HG03378 (cell line): ENCODE measurements at regions not wholly inside any gene's neighbourhood (a gene's known extent, or its start where the extent isn't known, plus 50 kb on each side); places are given as distances from the start of the nearest gene placed in this dataset.

ENCODE experiments used
- ATAC-seq: cut with Tn5 transposase; IDR thresholded peaks from one replicate; pipeline ENCODE4 v1.9.1; 2021; ENCODE audit warnings: mild to moderate bottlenecking, moderate library complexity; ENCODE audit not compliant: unreplicated experiment

DNA sequence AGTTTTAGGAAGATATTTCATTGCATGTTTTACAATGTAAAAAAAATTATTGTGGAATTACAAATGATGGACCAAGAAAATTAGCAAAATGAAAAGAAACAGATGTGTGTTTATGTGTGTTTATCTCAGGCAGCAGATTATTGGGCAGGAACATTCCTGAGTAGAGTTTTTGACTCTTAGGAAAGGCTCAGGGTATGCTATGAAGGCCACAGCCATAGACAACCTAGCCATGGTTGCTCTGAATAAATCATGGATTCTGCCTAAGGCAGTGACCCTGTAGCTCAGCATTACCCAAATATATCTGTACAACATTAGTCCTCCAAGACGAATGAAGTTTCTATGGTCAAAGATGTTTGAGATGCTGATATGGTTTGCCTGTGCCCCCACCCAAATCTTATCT is 298.3 kb downstream of the PTEN start:
- ATAC-seq: no peak

DNA sequence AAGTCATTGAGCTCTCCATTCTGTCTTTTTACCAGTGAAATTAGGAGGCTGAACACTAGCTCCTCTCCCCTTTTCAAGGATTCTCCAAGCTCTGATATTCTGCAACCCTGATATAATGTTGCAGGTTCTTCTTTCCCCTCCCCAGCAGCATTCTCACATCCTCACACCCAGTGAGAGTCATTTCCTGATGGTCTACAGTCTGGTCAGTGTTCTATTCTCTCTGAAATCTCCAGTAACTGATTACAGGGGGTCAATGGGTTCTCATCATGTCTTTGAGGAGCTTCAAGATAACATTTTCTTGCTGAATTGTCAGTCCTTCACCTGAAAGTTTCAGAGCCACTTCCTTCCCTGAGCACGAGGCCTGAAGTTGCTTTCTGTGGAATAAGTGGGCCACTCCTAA is 299.4 kb downstream of the PTEN start:
- no peak for ATAC-seq

DNA sequence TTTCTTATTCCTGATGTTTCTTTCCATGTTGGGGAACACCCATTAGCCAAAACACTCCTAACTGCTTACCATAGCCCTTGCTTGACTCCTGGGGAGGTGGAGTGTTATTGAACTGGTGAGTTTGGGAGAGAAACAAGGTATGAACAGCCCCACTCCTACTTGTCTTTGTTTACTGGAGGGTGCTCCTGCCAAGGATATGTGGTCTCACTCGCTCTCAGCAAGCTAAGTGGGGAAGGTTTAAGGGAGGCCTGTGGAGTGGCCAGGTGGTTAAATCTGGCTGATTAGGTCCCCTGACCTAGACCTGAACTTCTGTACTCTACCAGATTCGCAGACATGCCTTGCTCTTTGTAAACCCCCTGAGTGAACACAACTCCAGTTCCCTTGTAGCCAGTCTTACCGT is 300.1 kb downstream of the PTEN start:
- no peak for ATAC-seq

DNA sequence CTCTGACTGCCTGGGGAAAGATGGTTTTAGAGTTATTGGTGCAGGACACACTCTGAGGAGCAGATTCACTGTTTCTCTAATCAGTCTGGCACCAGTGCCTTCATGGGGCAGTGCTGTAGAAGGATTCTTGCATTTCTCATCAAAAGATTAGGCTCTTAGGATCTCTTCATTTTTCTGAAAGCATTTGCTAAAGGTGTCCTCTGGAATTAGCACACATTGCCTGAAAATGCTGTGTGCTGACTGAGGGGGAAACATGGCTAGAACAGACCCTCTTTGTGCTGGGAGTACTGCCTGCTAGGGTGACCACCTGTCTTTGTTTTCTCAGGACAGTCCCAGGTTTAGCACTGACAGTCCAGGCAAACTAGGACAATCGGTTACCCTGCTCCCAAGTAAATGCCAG is 301.0 kb downstream of the PTEN start:
- no peak for ATAC-seq

DNA sequence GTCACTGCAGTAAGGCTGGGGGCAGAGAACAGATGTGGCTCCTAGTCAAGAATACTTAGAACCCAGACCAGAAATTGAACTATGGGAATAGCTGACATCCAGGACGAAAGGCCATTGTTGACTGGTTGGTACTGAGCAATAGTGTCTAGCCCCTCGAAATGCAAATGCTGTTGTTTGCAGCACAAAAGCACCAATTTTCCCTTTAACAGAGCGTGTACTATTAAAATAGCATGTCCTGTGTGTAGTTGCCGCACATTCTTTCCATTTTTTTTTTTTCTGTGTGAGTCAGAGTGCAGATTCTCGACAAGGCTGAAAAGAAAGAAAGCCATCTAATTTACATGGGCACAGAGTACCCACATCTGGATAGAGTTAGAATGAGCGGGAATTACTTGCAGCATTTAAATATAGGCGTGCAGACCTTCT is 302.4 kb downstream of the PTEN start:
- no peak for ATAC-seq

DNA sequence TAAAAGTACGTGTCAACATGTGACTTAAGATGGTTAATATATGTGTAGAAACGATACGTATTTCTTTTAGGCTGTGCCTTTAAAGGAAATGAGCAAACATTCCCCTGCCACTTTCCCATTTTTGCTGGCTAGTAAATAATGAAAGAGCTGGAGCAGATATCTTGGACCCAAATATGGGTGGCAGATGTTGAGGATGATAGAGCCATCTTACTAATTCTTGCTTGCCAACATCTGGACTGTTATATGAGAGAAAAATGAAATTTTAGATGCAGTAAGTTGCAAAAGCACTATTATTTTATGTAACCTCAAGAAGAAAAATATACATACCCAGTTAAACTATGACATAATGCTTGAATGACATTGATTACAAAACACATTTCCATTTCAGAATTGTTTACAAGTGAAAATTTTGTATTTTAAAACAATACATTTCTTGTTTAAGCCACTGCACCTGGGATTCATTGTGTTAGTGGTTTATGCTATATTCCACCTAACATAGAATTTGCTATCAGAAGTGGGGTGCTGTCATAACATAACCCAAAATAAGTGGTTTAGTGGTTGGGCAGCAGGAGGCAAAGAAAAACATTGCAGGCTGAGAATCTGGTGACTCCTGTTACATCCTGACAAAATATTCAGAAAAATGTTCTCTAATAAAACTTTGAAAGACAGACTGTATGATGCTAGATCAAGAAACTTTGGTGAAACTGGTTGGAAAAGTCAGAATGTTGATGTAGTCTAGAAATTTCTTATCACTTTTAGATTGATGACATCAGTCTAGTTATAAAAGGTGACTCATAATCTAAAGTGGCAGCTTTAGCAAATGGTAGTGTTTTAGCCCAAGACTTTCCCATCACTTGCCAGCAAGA is 305.0 kb downstream of the PTEN start:
- no peak for ATAC-seq

DNA sequence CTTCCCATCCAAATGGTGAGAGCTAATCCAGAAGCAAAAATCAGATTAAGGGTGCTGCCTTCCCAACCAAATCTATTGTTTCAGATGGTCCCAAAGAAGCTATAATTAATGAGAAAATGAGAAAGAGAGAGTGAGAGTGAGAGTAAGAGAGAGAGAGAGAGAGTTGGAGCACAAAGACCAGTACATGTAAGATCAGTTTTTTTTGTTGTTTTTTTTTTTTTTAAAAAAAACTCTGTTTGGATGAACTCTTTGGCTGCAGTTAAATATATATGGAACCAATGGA is 305.6 kb downstream of the PTEN start:
- ATAC-seq: no peak

DNA sequence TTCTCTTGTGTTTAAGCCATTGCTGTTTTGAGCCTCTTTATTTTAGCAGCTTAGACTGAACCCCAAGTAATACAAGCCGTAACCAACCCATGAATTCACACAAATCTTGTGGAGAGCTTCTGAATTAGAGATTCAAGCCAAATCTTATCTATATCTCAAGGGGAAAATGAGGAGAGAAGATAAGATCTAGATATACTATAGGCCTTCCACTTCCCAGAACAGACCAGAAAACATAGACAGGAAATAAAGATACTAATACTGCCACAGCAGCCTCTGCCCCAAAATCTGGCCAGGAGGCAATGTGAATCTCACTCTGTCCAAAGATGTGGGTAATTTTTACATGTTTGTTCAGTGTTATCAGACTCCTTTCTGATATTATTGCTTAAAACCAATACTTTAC is 307.2 kb downstream of the PTEN start:
- no peak for ATAC-seq

DNA sequence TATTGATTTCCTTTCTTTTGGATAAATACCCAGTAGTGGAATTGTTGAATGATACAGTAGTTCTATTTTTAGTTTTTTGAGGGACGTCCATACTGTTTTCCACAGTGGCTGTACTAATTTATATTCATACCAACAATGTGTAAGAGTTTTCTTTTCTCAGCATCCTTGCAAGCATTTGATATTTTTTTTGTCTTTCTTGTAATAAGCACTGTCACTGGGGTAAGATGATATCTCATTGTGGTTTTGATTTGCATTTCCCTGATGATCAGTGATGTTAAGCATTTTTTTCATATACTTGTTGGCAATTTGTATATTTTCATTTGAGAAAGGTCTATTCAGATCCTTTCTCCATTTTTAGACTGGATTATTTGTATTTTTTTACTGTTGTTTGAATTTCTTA is 308.7 kb downstream of the PTEN start:
- no peak for ATAC-seq

DNA sequence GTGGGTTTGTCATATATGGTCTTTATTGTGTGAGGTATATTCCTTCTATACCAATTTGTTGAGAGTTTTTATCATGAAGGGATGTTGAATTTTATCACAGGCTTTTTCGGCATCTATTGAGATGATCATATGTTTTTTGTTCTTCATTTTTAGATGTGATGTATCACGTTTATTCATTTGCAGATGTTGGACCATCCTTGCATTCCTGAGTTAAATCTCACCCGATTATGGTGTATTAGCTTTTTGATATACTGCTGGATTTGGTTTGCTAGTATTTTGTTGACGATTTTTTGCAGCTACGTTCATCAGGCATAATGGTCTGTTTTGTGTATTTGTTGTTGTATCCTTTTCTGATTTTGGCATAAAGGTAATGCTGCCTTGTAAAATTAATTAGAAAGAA is 311.0 kb downstream of the PTEN start:
- no peak for ATAC-seq

DNA sequence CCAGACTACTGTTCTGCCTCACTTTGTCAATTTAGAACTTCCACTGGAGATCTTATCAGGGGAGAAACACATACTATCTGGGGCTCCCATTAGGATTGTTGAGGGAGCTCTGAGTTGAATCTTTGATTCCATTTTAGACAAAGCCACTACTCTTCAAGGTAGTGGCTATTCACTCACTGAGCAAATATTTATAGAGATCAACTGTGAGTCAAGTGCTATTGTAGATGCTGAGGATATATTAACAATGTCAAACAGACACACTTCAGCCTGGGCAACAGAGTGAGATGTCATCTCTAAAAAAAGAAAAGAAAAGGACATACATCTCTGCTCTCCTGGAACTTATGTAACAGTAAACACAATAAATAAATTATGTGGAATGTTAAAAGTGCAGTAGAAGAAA is 315.3 kb downstream of the PTEN start:
- ATAC-seq: no peak

DNA sequence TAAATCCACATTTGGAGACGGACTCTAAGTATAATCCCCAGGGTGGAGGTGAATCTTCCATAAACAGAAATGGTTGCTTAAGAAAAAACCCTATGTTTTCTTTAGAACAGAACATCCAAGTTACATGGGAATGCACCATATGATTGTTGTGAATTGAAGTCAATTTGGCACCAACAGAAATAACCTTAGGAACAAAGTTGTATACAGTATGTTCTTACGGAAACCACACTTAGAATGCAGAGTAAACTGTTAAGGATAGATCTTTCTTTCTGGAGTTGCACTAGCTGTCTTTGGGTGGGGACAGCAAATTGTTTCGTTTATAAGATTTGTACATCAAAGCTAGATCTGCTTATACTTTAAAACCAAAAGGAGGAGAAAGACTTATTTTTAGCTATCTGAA is 316.4 kb downstream of the PTEN start:
- ATAC-seq: no peak

DNA sequence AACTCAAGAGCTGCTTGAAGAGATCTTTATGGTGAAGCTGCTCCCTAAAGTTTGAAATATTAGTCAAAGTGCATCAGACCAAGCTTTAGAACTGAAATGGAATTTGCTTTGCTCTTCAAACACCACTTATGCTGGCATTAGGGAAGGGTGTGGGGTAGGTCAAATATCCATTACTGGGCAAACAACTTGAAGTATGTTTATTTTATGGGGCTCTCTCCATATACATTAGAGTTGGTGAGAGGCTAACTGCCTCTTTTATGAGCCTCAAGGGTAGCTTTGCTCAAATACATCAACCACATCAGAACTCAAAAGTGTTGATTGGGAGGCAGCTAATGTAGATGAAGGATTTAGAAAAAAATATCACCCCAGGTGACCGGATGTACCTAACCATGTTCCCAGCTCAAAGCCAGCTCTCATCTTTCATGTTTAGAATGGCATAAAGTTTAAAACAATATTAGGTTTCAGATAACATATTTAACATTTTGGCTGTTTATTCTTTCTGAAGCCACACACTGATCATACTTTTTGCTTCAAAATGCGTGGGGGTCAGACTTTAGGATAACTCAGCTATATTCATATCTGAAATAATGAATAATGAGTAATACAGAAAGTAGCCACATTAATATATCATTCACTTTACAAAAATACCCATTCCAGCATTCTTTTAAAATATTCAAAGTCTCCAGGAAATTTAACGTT is 318.6 kb downstream of the PTEN start:
- ATAC-seq: no peak

DNA sequence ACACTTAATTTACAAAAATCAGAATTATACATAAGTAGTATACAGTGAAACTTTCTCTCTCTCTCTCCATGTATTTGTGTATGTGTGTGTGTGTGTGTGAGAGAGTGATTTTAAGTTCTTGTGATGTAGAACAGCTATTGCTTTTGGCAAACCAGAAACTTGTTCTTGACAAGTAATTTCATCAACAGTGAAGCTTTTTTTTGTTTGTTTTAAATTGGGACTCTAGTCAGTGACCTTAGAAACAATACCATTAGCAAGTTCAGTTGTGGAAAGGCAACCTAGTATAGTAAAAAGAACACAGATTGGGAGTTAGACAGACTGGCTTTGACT is 319.1 kb downstream of the PTEN start:
- ATAC-seq: no peak

DNA sequence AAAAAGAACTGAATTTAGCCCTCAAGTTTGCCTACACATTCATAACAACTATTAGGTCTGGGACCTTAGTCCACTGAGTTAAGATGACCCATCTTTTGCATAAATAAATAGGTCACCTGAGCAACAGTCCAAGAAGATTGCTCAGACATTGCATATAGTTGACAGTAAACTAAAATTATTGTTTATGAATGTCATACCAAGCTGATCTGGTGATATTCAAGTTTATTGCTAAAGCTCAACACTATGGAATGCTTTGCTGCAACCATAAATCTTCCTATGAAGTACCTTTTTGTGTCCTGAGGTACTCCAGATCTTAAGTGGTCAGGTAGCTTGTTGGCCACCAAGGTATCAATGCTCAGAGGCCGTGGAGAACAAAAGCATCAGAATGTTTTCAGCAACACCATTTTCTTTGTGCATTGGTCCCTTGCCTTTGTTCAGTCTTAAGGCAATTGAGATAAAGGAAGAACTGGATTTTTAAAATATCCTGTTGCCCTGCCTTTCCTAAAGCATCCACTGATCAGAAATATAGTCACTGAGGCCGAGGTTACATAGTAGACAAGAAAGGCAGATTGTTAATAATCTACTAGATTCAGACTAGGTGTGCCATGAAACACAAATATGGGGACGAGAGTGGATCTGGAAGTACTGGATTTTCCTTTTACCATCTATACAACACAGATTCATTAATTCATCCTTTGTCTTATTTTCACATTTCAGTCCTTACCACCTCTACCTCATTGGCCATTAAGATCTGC is 321.3 kb downstream of the PTEN start:
- ATAC-seq: no peak

DNA sequence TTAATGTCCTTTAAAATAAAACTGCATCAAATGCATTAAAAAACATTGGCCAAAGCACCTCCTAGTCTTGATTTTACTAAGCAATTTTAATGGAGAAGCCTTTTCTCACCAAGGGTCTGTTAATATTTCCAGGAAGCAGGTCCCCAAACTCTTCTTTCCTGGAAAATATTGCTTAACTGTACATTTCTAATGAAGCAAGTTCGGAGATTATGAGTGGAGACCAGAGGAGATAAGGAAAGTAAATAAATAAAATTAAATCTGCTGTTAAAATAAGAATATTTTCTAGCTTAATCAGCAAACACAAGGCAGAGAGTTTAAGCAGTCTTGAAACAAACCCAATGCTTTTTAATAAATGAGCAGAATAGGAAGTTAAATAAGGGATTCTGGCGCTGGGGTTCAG is 322.4 kb downstream of the PTEN start:
- no peak for ATAC-seq

DNA sequence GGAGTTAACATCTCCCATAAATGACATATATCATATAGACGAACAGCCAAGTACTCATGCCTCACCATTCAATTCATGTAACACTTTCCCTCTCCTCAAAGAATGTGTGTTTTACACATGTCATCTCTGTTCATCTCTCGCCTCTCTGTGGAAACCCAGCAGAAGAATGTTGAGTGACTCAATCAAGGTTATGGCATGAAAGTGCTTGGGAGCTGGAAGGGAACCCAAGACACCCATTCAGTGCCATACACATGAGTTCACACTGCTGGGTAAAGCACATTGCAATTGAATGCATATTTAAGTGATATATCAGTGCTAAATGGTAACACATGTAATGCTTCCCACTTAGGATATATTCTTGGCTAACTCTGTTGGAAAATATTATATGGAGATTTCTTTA is 322.9 kb downstream of the PTEN start:
- ATAC-seq: no peak

DNA sequence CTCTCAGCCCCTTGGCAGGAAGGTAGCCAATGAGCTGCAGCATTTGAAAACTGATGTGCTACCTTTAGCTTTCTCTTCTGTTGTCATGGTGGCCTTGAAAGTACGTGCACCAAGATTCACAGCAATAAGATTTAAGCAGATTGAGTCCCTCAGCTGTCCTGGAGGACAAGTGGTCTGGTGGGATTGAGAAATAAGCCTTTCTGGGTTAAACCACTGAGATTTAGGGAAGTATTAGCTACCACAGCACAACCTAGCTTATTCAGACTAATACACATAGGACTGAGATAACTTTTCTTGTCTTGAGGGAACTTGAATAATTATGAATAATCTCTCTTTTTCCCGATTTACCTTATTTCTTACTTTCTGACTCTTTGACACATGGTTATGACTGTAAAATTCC is 324.0 kb downstream of the PTEN start:
- ATAC-seq: no peak

DNA sequence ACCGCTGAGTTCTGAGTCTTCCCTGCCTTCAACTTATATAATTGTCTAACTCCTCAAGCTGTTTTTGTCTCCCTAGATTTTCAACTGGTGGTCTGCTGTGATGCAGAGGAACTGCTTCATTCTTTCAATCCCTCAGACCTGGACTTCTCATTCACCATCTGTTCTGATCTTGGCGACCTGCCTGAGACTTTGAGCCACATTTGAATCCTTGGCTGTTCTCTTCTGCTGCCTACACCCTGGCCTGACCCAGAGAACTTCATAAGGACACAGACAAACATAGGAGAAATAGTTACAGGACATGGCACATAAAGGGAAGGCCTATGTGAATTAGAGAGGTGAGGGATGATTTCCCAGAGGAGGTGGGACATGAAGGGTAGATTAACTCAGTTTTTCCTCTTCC is 326.7 kb downstream of the PTEN start:
- no peak for ATAC-seq

DNA sequence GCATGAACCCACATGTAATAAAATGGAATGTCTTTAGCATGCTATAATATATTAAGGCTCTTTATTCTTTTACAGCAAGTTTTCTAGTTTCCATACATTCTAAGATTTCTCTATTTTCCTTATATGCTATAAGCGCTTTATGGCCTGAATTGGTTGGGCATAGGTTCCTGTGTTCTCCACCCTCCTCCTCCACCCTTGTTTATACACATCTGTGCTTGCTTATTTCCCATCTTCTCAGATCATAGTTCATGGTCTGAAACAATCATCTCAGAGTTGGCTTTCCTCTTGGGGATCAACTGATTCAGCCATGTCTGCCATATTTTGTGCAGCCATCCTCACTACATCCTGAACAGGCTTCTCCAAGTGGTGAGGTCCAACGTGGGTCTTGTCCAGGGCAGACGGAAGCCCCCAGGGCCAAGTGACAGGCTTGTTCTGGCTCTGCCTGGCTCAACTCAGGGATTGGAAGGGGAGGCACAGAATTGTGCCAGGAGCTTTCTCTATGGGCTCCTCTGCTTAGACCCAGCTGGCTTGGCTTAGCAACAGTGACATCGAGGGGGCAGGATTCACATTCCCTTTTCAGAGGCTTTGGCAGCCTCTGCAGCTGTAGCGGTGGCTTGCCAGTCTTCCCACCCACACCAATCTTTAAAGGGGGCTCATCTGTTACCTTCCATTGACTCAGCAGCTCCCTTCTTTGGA is 327.3 kb downstream of the PTEN start:
- ATAC-seq: no peak

DNA sequence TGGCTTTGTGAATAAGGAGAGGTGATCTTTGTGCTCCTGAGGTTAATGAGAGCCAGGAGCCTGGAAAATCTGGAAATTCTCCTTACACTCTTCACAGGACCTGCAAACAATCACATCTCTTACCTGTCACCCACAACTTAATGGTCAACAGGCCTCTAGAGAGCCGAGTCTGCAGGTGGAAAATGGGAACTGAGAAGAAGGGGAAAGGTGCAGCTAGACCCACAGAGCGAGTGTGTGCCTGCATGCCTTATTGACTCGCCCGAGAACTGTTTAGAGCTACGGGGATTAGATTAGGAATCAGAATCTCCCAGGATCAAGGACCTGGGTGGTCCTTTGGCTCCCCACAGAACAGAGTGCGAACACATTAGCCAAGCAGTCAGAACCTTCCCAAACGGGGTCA is 329.6 kb downstream of the PTEN start:
- no peak for ATAC-seq
